Kidney (tissue), 13 donors: ENCODE measurements at regions not wholly inside any gene's neighbourhood (a gene's known extent, or its start where the extent isn't known, plus 50 kb on each side); places are given as distances from the start of the nearest gene placed in this dataset.

Experiments
- DNase-seq, 5 donors: peaks; one replicate each; pipeline ENCODE4 v3.0.0-alpha.2; 2013 to 2020
- FAIRE-seq: peaks from 2 replicates; lab custom pipeline; 2012; peaks lifted over from hg19 to GRCh38; lab: Jason Lieb, UNC
- H3K27ac ChIP-seq, 2 donors: one replicate each; pipeline ENCODE4 v1.7.0; 2013; ENCODE audit warnings: low read depth in 2 of 2, low read length in 2 of 2, inconsistent platforms in 1 of 2
- H3K27me3 ChIP-seq: one replicate; pipeline ENCODE4 v1.7.1; 2013; ENCODE audit warnings: low read length, inconsistent platforms; ENCODE audit not compliant: control insufficient read depth, insufficient read depth
- H3K36me3 ChIP-seq, 3 donors: one replicate each; pipeline versions ENCODE4 v1.7.0 to v1.7.1; 2013; ENCODE audit warnings: low read length in 3 of 3, control low read depth in 1 of 3, inconsistent platforms in 1 of 3; ENCODE audit not compliant: insufficient read depth in 3 of 3, control insufficient read depth in 2 of 3
- H3K4me1 ChIP-seq, 3 donors: one replicate each; pipeline versions ENCODE4 v1.7.0 to v1.7.1; 2013; ENCODE audit warnings: low read length in 3 of 3, inconsistent platforms in 1 of 3, low read depth in 1 of 3; ENCODE audit not compliant: control insufficient read depth in 2 of 3, insufficient read depth in 2 of 3
- H3K4me3 ChIP-seq, 3 donors: one replicate each; pipeline versions ENCODE4 v1.7.0 to v1.8.1; 2013; ENCODE audit warnings: low read length in 3 of 3, control low read depth in 1 of 3, inconsistent platforms in 1 of 3
- H3K9ac ChIP-seq, 3 donors: one replicate each; pipeline versions ENCODE4 v1.7.0 to v1.7.1; 2013; ENCODE audit warnings: low read length in 3 of 3, control low read depth in 1 of 3, inconsistent platforms in 1 of 3
- H3K9me3 ChIP-seq, 3 donors: one replicate each; pipeline versions ENCODE4 v1.7.0 to v1.7.1; 2013; ENCODE audit warnings: low read length in 3 of 3, control low read depth in 1 of 3, inconsistent platforms in 1 of 3; ENCODE audit not compliant: control insufficient read depth in 2 of 3, insufficient read depth in 1 of 3
- CTCF ChIP-seq: IDR thresholded peaks from 3 replicates; pipeline ENCODE4 v1.5.1; 2012; ENCODE audit warnings: mild to moderate bottlenecking, moderate library complexity, borderline replicate concordance; ENCODE audit not compliant: insufficient read depth; ENCODE audit errors: extremely low read depth
- intact Hi-C: fragments of 100-400 bp; cut with DNase I; formaldehyde crosslinking; loops from one replicate; pipeline ENCODE4 v1.11.1; 2022
- donor health status: control.
- donor health status: control.
- donor health status: control.
- donor health status: control.
- donor health status: control.
- donor health status: DM: yes; HTN: yes; CAD: no.
- donor health status: Normal renal cell carcinoma (clear cell type).

DNA sequence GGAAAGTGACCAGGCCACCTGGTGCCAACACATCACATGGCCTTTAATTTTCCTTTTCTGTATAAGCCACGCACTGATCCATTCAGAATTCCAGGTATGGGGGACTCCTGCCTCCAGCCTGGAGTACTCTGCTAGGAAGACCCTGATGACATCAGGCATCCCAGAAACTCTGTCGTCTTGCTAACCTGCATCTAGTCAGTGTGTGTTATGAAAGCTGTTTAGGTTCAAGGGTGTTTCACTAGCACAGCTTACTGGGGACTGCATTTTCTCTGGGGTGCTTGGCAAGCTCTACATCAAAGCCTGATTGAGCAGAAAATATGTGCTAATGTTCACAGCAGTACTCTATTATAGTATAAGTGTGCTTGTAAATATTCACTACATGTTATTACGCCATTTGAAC, 100.6 kb upstream of the MGMT start:
- H3K9me3 ChIP-seq = no peaks in the 10 kb centered on the region
- H3K27me3 ChIP-seq = no peaks in the 10 kb centered on the region
- FAIRE-seq = no peak
- no peaks in the 10 kb centered on the region for H3K36me3 ChIP-seq
- no peak overlapping the region for H3K4me3 ChIP-seq
- no peak for DNase-seq
- H3K27ac ChIP-seq = no peak overlapping the region
- no peak overlapping the region for H3K9ac ChIP-seq
- no peak for TF ChIP-seq CTCF
- H3K4me1 ChIP-seq = no peaks in the 10 kb centered on the region
- intact Hi-C loops = no loop called here

DNA sequence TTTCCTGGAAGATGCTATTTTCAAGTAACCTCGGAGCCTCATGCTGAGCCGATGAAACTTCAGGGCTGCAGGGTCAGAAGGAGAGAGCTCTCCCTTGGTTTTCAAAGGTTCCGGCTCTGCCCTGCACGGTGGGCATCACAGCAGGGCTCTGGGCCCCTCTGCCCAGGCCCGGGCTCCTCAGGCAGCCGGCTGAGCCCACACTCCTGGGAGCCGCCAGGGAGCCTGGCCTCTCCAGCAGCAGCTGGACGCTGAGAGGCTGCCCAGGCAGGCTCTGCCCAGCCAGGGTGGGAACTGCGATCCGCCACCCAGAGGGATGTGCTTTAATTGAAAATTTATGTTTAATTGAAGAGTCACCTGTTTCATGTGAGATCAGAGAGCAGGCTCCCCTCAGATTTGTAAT, 97.5 kb upstream of the MGMT start:
- DNase-seq = no peak
- Histone ChIP-seq H3K4me1 (no peaks in the 10 kb centered on the region), H3K9ac (no peak overlapping the region), H3K9me3 (no peaks in the 10 kb centered on the region), H3K27me3 (no peaks in the 10 kb centered on the region), H3K27ac (no peak overlapping the region), H3K4me3 (no peak overlapping the region), H3K36me3 (no peaks in the 10 kb centered on the region)
- intact Hi-C loops = no loop called here
- TF ChIP-seq CTCF = no peak
- no peak for FAIRE-seq

DNA sequence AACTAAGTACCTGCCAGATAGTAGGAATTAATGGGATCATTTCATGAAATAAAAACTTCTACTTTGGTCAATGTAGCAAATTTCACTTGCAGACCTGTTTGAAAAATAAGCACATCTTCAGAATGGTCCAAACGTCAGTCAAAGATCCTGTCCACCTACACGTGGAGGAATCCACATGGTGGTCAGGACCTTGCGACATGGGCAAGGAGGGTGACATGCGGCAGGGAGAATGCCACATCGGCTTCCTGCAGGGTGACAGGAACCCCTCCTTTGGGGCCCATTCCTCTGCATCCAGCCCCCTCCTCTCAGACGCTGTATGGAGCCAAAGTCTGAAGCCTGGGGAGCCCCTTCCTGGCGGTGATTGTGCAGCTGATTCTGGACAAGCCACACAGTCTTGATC, 95.5 kb upstream of the MGMT start:
- Histone ChIP-seq H3K4me1 (no peaks in the 10 kb centered on the region), H3K27ac (no peak overlapping the region), H3K9ac (no peak overlapping the region), H3K27me3 (no peaks in the 10 kb centered on the region), H3K36me3 (no peaks in the 10 kb centered on the region), H3K9me3 (no peaks in the 10 kb centered on the region), H3K4me3 (no peak overlapping the region)
- intact Hi-C loops = no loop called here
- FAIRE-seq (no peak), DNase-seq (no peak)
- no peak for TF ChIP-seq CTCF

- no peak for TF ChIP-seq CTCF
- no peak overlapping the region for H3K9ac ChIP-seq
- H3K9me3 ChIP-seq = no peaks in the 10 kb centered on the region
- no peak overlapping the region for H3K4me3 ChIP-seq
- FAIRE-seq = no peak
- no peak for DNase-seq
- no peaks in the 10 kb centered on the region for H3K27me3 ChIP-seq
- no peaks in the 10 kb centered on the region for H3K4me1 ChIP-seq
- intact Hi-C loops = no loop called here
- H3K27ac ChIP-seq = no peak overlapping the region
- H3K36me3 ChIP-seq = no peaks in the 10 kb centered on the region
These were observed 94.9 kb upstream of the MGMT start for GRCh38 chr10:129372172-129372571.
